ENCODE measurements at regions not wholly inside any gene's neighbourhood (a gene's known extent, or its start where the extent isn't known, plus 50 kb on each side); places are given as distances from the start of the nearest gene placed in this dataset.

- FAIRE-seq (peak; percentile 5), DNase-seq (ENCODE audit: low spot score) (no peak)
Measured at GRCh38 chr4:58214376-58214775, 1104.2 kb upstream of the IGFBP7 start.

- DNase-seq (ENCODE audit: low spot score) (no peak), FAIRE-seq (no peak)
Measured at GRCh38 chr4:58209551-58209950, 1099.4 kb upstream of the IGFBP7 start.

- DNase-seq (ENCODE audit: low spot score) (no peak), FAIRE-seq (no peak)
Measured at GRCh38 chr4:58209001-58209400, 1098.8 kb upstream of the IGFBP7 start.

- DNase-seq (ENCODE audit: low spot score): no peak
- no peak for FAIRE-seq
Measured at GRCh38 chr4:58205446-58206235, 1095.5 kb upstream of the IGFBP7 start.

- DNase-seq (ENCODE audit: low spot score) (no peak), FAIRE-seq (no peak)
Measured at GRCh38 chr4:58192217-58192616, 1082.0 kb upstream of the IGFBP7 start.

- FAIRE-seq: no peak
- DNase-seq (ENCODE audit: low spot score): no peak
Measured at GRCh38 chr4:58191109-58191508, 1080.9 kb upstream of the IGFBP7 start.

- FAIRE-seq (peak; percentile 30), DNase-seq (ENCODE audit: low spot score) (no peak)
Measured at GRCh38 chr4:58188316-58188715, 1078.1 kb upstream of the IGFBP7 start.

- FAIRE-seq: no peak
- no peak for DNase-seq (ENCODE audit: low spot score)
Measured at GRCh38 chr4:58175024-58175423, 1064.8 kb upstream of the IGFBP7 start.

- no peak for FAIRE-seq
- DNase-seq (ENCODE audit: low spot score): no peak
Measured at GRCh38 chr4:58166490-58166889, 1056.3 kb upstream of the IGFBP7 start.

- no peak for FAIRE-seq
- no peak for DNase-seq (ENCODE audit: low spot score)
Measured at GRCh38 chr4:58163156-58163555, 1053.0 kb upstream of the IGFBP7 start.

GRCh38 chr4:58149404-58150085, 1039.4 kb upstream of the IGFBP7 start:
- FAIRE-seq (no peak), DNase-seq (ENCODE audit: low spot score) (no peak)

GRCh38 chr4:58144721-58145120, 1034.5 kb upstream of the IGFBP7 start:
- DNase-seq (ENCODE audit: low spot score) (no peak), FAIRE-seq (peak; percentile 48)

- FAIRE-seq (no peak), DNase-seq (ENCODE audit: low spot score) (no peak)
Measured at GRCh38 chr4:58138786-58139668, 1028.8 kb upstream of the IGFBP7 start.

- FAIRE-seq (no peak), DNase-seq (ENCODE audit: low spot score) (no peak)
Measured at GRCh38 chr4:58136604-58137003, 1026.4 kb upstream of the IGFBP7 start.

GRCh38 chr4:58127680-58128079, 1017.5 kb upstream of the IGFBP7 start:
- FAIRE-seq (peak; percentile 52), DNase-seq (ENCODE audit: low spot score) (no peak)

GRCh38 chr4:58119298-58119697, 1009.1 kb upstream of the IGFBP7 start:
- DNase-seq (ENCODE audit: low spot score) (no peak), FAIRE-seq (no peak)

- FAIRE-seq: no peak
- DNase-seq (ENCODE audit: low spot score): no peak
Measured at GRCh38 chr4:58113126-58113525, 1002.9 kb upstream of the IGFBP7 start.

GRCh38 chr4:58111818-58112217, 1001.6 kb upstream of the IGFBP7 start:
- no peak for DNase-seq (ENCODE audit: low spot score)
- no peak for FAIRE-seq

- DNase-seq (ENCODE audit: low spot score) (no peak), FAIRE-seq (no peak)
Measured at GRCh38 chr4:58093352-58093751, 983.2 kb upstream of the IGFBP7 start.

- FAIRE-seq (no peak), DNase-seq (ENCODE audit: low spot score) (no peak)
Measured at GRCh38 chr4:58090539-58090938, 980.4 kb upstream of the IGFBP7 start.

GRCh38 chr4:58081356-58081755, 971.2 kb upstream of the IGFBP7 start:
- FAIRE-seq: no peak
- DNase-seq (ENCODE audit: low spot score): no peak

GRCh38 chr4:58075724-58076123, 965.5 kb upstream of the IGFBP7 start:
- FAIRE-seq (no peak), DNase-seq (ENCODE audit: low spot score) (no peak)
